Liver (tissue), 8 donors: ENCODE measurements at regions not wholly inside any gene's neighbourhood (a gene's known extent, or its start where the extent isn't known, plus 50 kb on each side); places are given as distances from the start of the nearest gene placed in this dataset.

ENCODE experiments used
- DNase-seq: peaks from one replicate; pipeline ENCODE4 v3.0.0-alpha.2; 2017; ENCODE audit warnings: low spot score
- H3K27ac ChIP-seq, 2 donors: one replicate each; pipeline ENCODE4 v1.7.0; 2013; ENCODE audit warnings: inconsistent platforms in 2 of 2, low read length in 2 of 2, control low read depth in 1 of 2, low read depth in 1 of 2, mild to moderate bottlenecking in 1 of 2
- H3K27me3 ChIP-seq, 4 donors: one replicate each; pipeline versions ENCODE4 v1.6.1 to v1.7.0; 2013; ENCODE audit warnings: low read length in 3 of 4, inconsistent platforms in 1 of 4, mild to moderate bottlenecking in 1 of 4, moderate library complexity in 1 of 4; ENCODE audit not compliant: control insufficient read depth in 4 of 4, insufficient read depth in 4 of 4
- H3K36me3 ChIP-seq, 4 donors: one replicate each; pipeline versions ENCODE4 v1.6.1 to v1.7.0; 2013; ENCODE audit warnings: low read length in 3 of 4, mild to moderate bottlenecking in 3 of 4, low read depth in 1 of 4, moderate library complexity in 1 of 4; ENCODE audit not compliant: control insufficient read depth in 4 of 4, insufficient read depth in 3 of 4
- H3K4me1 ChIP-seq, 4 donors: one replicate each; pipeline versions ENCODE4 v1.6.1 to v1.7.0; 2013; ENCODE audit warnings: low read length in 3 of 4, mild to moderate bottlenecking in 3 of 4, moderate library complexity in 1 of 4; ENCODE audit not compliant: control insufficient read depth in 4 of 4, insufficient read depth in 4 of 4
- H3K4me3 ChIP-seq, 3 donors: one replicate each; pipeline versions ENCODE4 v1.6.1 to v1.7.0; 2013; ENCODE audit warnings: low read length in 3 of 3, control low read depth in 1 of 3, low read depth in 1 of 3, mild to moderate bottlenecking in 1 of 3
- H3K9ac ChIP-seq, 2 donors: one replicate each; pipeline ENCODE4 v1.7.0; 2013; ENCODE audit warnings: low read length in 2 of 2, mild to moderate bottlenecking in 2 of 2, moderate library complexity in 2 of 2, control low read depth in 1 of 2, low read depth in 1 of 2
- H3K9me3 ChIP-seq, 4 donors: one replicate each; pipeline versions ENCODE4 v1.6.1 to v1.7.0; 2013; ENCODE audit warnings: low read length in 3 of 4; ENCODE audit not compliant: control insufficient read depth in 4 of 4
- ATF3 ChIP-seq: IDR thresholded peaks from 2 replicates; pipeline ENCODE4 v1.6.1; 2016; ENCODE audit warnings: antibody characterized with exemption
- CTCF ChIP-seq: fragments of 150-350 bp; IDR thresholded peaks from 2 replicates; pipeline ENCODE4 v1.5.1; 2017; ENCODE audit warnings: improper control_type of control experiment, low read depth, low read length; ENCODE audit not compliant: missing input control
- EGR1 ChIP-seq, 2 donors: IDR thresholded peaks; 2 replicates each; pipeline ENCODE4 v1.6.1; 2016 to 2018; ENCODE audit warnings: antibody characterized with exemption in 2 of 2, low read depth in 2 of 2
- FOXA1 ChIP-seq: IDR thresholded peaks from 2 replicates; pipeline ENCODE4 v1.6.1; 2016; ENCODE audit warnings: antibody characterized with exemption
- FOXA2 ChIP-seq: IDR thresholded peaks from 2 replicates; pipeline ENCODE4 v1.6.1; 2016; ENCODE audit warnings: antibody characterized with exemption
- GABPA ChIP-seq, 2 donors: IDR thresholded peaks in 1 of 2; conservative IDR thresholded peaks in 1 of 2; 2 replicates each; pipeline ENCODE4 v1.6.1; 2016; ENCODE audit warnings: antibody characterized with exemption in 2 of 2, mild to moderate bottlenecking in 1 of 2, moderate library complexity in 1 of 2
- HNF4A ChIP-seq, 2 donors: conservative IDR thresholded peaks; 2 replicates each; pipeline ENCODE4 v1.6.1; 2016; ENCODE audit warnings: antibody characterized with exemption in 2 of 2, mild to moderate bottlenecking in 2 of 2
- HNF4G ChIP-seq: IDR thresholded peaks from 2 replicates; pipeline ENCODE4 v1.6.1; 2016; ENCODE audit warnings: antibody characterized with exemption
- JUND ChIP-seq, 2 donors: IDR thresholded peaks; 2 replicates each; pipeline ENCODE4 v1.6.1; 2016; ENCODE audit warnings: antibody characterized with exemption in 2 of 2
- MAX ChIP-seq: IDR thresholded peaks from 2 replicates; pipeline ENCODE4 v1.6.1; 2016; ENCODE audit warnings: antibody characterized with exemption
- NR2F2 ChIP-seq: IDR thresholded peaks from 2 replicates; pipeline ENCODE4 v1.6.1; 2016; ENCODE audit warnings: antibody characterized with exemption
- RAD21 ChIP-seq, 2 donors: IDR thresholded peaks; 2 replicates each; pipeline ENCODE4 v1.6.1; 2016; ENCODE audit warnings: antibody characterized with exemption in 2 of 2, mild to moderate bottlenecking in 2 of 2
- REST ChIP-seq: IDR thresholded peaks from 2 replicates; pipeline ENCODE4 v1.6.1; 2016; ENCODE audit warnings: antibody characterized with exemption, mild to moderate bottlenecking
- RXRA ChIP-seq, 2 donors: IDR thresholded peaks; 2 replicates each; pipeline ENCODE4 v1.6.1; 2017 to 2018; ENCODE audit warnings: antibody characterized with exemption in 2 of 2, mild to moderate bottlenecking in 1 of 2
- SP1 ChIP-seq: IDR thresholded peaks from 2 replicates; pipeline ENCODE4 v1.6.1; 2018; ENCODE audit warnings: antibody characterized with exemption, mild to moderate bottlenecking
- TAF1 ChIP-seq: conservative IDR thresholded peaks from 2 replicates; pipeline ENCODE4 v1.6.1; 2016; ENCODE audit warnings: antibody characterized with exemption, mild to moderate bottlenecking
- YY1 ChIP-seq: IDR thresholded peaks from 2 replicates; pipeline ENCODE4 v1.6.1; 2016; ENCODE audit warnings: antibody characterized with exemption, mild to moderate bottlenecking
- ZBTB33 ChIP-seq: IDR thresholded peaks from 2 replicates; pipeline ENCODE4 v1.6.1; 2016; ENCODE audit warnings: antibody characterized with exemption
- WGBS: extraction: QIAGEN DNeasy Blood & Tissue Kit; methylation state at CpG from one replicate; pipeline ENCODE4 v1.1.7; 2013; 5-methylcytosine and 5-hydroxymethylcytosine counted together
- donor health status: healthy.
- donor health status: healthy.
- donor health status: healthy.
- donor health status: healthy.
- donor health status: healthy.

GRCh38 chr17:79255456-79255855 lies 180.8 kb downstream of the ENGASE start:
- Histone ChIP-seq H3K36me3 (no peaks in the 10 kb centered on the region), H3K4me1 (no peaks in the 10 kb centered on the region), H3K9me3 (no peaks in the 10 kb centered on the region), H3K4me3 (no peak overlapping the region), H3K27me3 (no peaks in the 10 kb centered on the region), H3K9ac (no peak overlapping the region), H3K27ac (no peak overlapping the region)
- TF ChIP-seq EGR1 (IDR thresholded peaks at IDR 0.05; ENCODE audit: low read depth in 2 of 2), result no peak
- TF ChIP-seq HNF4A (conservative IDR thresholded peaks at IDR 0.05), result no peak
- no peak for TF ChIP-seq RXRA (IDR thresholded peaks at IDR 0.05)
- TF ChIP-seq JUND (IDR thresholded peaks at IDR 0.05), result no peak
- TF ChIP-seq NR2F2, result no peak
- TF ChIP-seq ATF3, result no peak
- no peak for TF ChIP-seq RAD21 (IDR thresholded peaks at IDR 0.05)
- TF ChIP-seq ZBTB33, result no peak
- TF ChIP-seq HNF4G, result no peak
- TF ChIP-seq CTCF, result no peak
- TF ChIP-seq SP1, result no peak
- no peak for TF ChIP-seq GABPA (IDR thresholded peaks at IDR 0.05 in 1 of 2, conservative IDR thresholded peaks at IDR 0.05 in 1 of 2)
- TF ChIP-seq MAX, result no peak
- no peak for TF ChIP-seq REST
- no peak for TF ChIP-seq FOXA2
- no peak for TF ChIP-seq YY1
- no peak for TF ChIP-seq FOXA1
- TF ChIP-seq TAF1, result no peak
- WGBS, result 71% methylated on average over 11 of the region's 11 CpGs
- DNase-seq, result no peak

- Histone ChIP-seq H3K9ac (no peak overlapping the region), H3K36me3 (no peaks in the 10 kb centered on the region), H3K4me3 (no peak overlapping the region), H3K27ac (no peak overlapping the region), H3K4me1 (no peaks in the 10 kb centered on the region), H3K27me3 (no peaks in the 10 kb centered on the region), H3K9me3 (no peaks in the 10 kb centered on the region)
- no peak for DNase-seq
- 79% methylated on average over 6 of the region's 6 CpGs for WGBS
- no peak for TF ChIP-seq YY1
Measured at GRCh38 chr17:79255046-79255445, 180.4 kb downstream of the ENGASE start.
